Glutamatergic neuron (in vitro differentiated cells): ENCODE measurements at regions not wholly inside any gene's neighbourhood (a gene's known extent, or its start where the extent isn't known, plus 50 kb on each side); places are given as distances from the start of the nearest gene placed in this dataset.

Experiments used
- DNase-seq: peaks from one replicate; pipeline ENCODE4 v3.0.0; 2022
- H3K27ac Mint-ChIP-seq: one replicate; pipeline ENCODE4 v1.8.0; 2020; ENCODE audit warnings: mild to moderate bottlenecking, mixed read lengths, inconsistent platforms; ENCODE audit not compliant: unreplicated experiment
- H3K27me3 Mint-ChIP-seq: one replicate; pipeline ENCODE4 v1.8.0; 2020; ENCODE audit warnings: mild to moderate bottlenecking, moderate library complexity, mixed read lengths, inconsistent platforms; ENCODE audit not compliant: unreplicated experiment
- H3K36me3 Mint-ChIP-seq: one replicate; pipeline ENCODE4 v1.8.0; 2020; ENCODE audit warnings: mild to moderate bottlenecking, mixed read lengths, inconsistent platforms; ENCODE audit not compliant: unreplicated experiment
- H3K4me1 Mint-ChIP-seq: one replicate; pipeline ENCODE4 v1.8.0; 2020; ENCODE audit warnings: mild to moderate bottlenecking, low read depth, mixed read lengths, inconsistent platforms; ENCODE audit not compliant: unreplicated experiment
- H3K4me3 Mint-ChIP-seq: one replicate; pipeline ENCODE4 v1.8.0; 2020; ENCODE audit warnings: mild to moderate bottlenecking, mixed read lengths, inconsistent platforms; ENCODE audit not compliant: unreplicated experiment
- H3K9me3 Mint-ChIP-seq: one replicate; pipeline ENCODE4 v1.8.0; 2020; ENCODE audit warnings: mild to moderate bottlenecking, moderate library complexity, mixed read lengths, inconsistent platforms; ENCODE audit not compliant: unreplicated experiment
- TF ChIP-seq, protein P1 (sequence below): fragments of 200-600 bp; sonication (generic); IDR thresholded peaks from one replicate; pipeline ENCODE4 v1.5.0; 2021; ENCODE audit not compliant: partially characterized antibody, unreplicated experiment

DNA sequence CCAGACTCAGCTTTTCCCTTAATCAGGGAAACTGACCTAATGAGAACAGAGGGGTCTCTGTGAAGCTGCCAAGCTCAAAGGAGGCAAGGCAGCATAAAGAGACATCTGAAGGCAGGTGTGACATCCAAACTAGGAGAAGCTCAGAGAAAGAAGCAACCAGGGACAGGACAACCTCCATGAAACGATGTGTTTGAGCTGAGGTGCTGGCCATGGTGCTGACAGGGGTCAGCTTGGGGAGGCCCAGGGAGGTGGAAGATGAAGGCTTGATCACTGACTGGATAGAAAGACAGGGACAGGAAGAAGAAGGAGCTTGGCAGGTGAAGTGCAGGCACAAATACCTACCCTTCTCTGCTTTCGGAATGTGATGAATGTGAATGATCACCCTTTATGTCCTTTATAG is 179.5 kb upstream of the NSMCE3 start:
- peaks cover 31% of the 10 kb centered on the region for H3K4me1 Mint-ChIP-seq
- peaks cover 7% of the 10 kb centered on the region for H3K27me3 Mint-ChIP-seq
- H3K4me3 Mint-ChIP-seq = no peak overlapping the region
- DNase-seq = no peak
- H3K9me3 Mint-ChIP-seq = peaks cover 7% of the 10 kb centered on the region
- no peak overlapping the region for H3K27ac Mint-ChIP-seq
- TF ChIP-seq, protein P1, sequence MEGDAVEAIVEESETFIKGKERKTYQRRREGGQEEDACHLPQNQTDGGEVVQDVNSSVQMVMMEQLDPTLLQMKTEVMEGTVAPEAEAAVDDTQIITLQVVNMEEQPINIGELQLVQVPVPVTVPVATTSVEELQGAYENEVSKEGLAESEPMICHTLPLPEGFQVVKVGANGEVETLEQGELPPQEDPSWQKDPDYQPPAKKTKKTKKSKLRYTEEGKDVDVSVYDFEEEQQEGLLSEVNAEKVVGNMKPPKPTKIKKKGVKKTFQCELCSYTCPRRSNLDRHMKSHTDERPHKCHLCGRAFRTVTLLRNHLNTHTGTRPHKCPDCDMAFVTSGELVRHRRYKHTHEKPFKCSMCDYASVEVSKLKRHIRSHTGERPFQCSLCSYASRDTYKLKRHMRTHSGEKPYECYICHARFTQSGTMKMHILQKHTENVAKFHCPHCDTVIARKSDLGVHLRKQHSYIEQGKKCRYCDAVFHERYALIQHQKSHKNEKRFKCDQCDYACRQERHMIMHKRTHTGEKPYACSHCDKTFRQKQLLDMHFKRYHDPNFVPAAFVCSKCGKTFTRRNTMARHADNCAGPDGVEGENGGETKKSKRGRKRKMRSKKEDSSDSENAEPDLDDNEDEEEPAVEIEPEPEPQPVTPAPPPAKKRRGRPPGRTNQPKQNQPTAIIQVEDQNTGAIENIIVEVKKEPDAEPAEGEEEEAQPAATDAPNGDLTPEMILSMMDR = no peak
- no peaks in the 10 kb centered on the region for H3K36me3 Mint-ChIP-seq

DNA sequence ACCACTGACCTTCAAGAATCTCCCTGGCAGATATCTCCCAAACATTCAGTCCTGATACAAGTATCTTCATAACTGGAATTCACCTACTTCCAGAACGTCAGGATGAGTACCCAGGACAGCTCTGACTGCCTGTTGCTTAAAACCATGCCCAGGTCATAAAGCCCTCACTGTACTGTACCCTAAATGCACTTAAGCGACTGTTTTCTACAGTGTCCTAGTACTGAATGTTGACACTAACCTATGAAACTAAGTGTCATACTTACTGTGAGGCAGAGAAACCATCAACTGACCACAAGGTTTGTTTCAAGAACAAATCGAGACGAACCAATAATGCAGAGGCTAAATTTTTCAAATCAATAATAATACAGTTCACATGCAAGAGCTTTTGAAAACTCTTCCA is 178.7 kb upstream of the NSMCE3 start:
- peaks cover 7% of the 10 kb centered on the region for H3K9me3 Mint-ChIP-seq
- H3K4me1 Mint-ChIP-seq = peaks cover 23% of the 10 kb centered on the region
- H3K36me3 Mint-ChIP-seq = no peaks in the 10 kb centered on the region
- no peak overlapping the region for H3K4me3 Mint-ChIP-seq
- TF ChIP-seq, protein P1 = no peak
- H3K27ac Mint-ChIP-seq = no peak overlapping the region
- peaks cover 9% of the 10 kb centered on the region for H3K27me3 Mint-ChIP-seq
- DNase-seq = no peak

DNA sequence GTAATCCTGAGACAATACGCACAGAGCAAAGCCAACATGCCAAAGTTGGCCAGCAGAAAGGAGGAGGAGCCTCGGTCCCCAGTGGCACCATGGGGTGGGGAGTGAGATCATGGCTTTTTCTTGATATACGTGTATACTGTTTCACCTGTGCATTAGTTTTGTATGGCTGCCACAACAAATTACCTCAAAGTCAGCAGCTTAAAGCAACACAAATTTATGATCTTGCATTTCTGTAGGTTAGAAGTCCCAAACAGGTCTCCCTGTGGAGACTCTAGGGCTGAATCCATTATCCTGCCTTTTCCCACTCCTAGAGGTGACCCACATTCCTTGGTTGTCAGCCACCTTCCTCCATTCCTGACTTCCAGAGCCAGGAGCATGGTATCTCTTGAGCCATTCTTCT is 176.9 kb upstream of the NSMCE3 start:
- no peak for DNase-seq
- TF ChIP-seq, protein P1 = no peak
- H3K27me3 Mint-ChIP-seq = peaks cover 11% of the 10 kb centered on the region
- peaks cover 2% of the 10 kb centered on the region for H3K9me3 Mint-ChIP-seq
- no peak overlapping the region for H3K27ac Mint-ChIP-seq
- H3K36me3 Mint-ChIP-seq = no peaks in the 10 kb centered on the region
- peaks cover 6% of the 10 kb centered on the region for H3K4me1 Mint-ChIP-seq
- no peak overlapping the region for H3K4me3 Mint-ChIP-seq

DNA sequence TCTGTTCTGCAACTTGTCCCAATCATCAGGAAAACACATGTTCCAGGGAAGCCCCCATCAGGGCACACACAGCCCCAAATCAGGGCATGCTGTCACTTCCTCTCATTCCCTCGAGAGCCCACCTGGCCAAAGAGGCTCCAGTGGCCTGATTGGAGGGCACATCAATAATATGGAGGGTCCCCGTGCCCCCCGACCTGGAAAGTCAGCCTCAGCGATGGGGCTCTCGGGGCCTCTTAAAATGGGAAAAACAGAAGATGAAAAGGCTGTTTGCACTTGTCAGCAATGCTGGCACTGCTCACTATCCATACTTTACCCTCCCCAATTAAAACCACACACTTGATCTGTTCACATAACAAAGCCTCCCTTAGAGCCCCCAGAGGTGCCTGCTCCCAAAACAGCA is 172.9 kb upstream of the NSMCE3 start:
- no peaks in the 10 kb centered on the region for H3K36me3 Mint-ChIP-seq
- H3K4me1 Mint-ChIP-seq = no peaks in the 10 kb centered on the region
- H3K27me3 Mint-ChIP-seq = peaks cover 6% of the 10 kb centered on the region
- no peaks in the 10 kb centered on the region for H3K9me3 Mint-ChIP-seq
- H3K27ac Mint-ChIP-seq = no peak overlapping the region
- no peak for DNase-seq
- TF ChIP-seq, protein P1 = no peak
- H3K4me3 Mint-ChIP-seq = no peak overlapping the region

DNA sequence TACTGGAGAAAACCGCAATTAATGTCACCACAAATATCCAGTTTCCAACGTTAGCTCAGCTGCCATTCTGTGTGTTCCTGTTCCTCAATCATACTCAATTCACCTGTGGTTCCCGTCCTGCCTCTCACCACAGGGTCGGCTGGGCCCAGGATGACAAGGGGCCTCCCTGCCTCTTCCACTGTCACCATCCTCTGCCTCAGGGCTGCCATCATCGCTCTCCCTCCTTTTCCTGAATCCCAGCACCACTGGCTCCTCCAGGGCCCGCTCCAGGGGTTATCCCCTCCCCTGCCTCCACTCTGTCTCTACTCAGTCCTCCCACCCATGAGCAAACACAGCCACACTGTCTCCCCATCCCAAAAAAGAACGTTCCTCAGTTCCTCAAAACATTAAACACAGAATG is 170.9 kb upstream of the NSMCE3 start:
- TF ChIP-seq, protein P1 = no peak
- Mint-ChIP-seq H3K9me3 (no peaks in the 10 kb centered on the region), H3K4me1 (no peaks in the 10 kb centered on the region), H3K27ac (no peak overlapping the region), H3K4me3 (no peak overlapping the region), H3K36me3 (no peaks in the 10 kb centered on the region), H3K27me3 (peaks cover 6% of the 10 kb centered on the region)
- DNase-seq = no peak
